ENCODE measurements at regions not wholly inside any gene's neighbourhood (a gene's known extent, or its start where the extent isn't known, plus 50 kb on each side); places are given as distances from the start of the nearest gene placed in this dataset.

- DNase-seq: no peak
Measured at GRCh38 chr2:173761603-173762119, 203.5 kb downstream of the SP3 start.

- no peak for DNase-seq
Measured at GRCh38 chr2:173762221-173762620, 203.0 kb downstream of the SP3 start.

- no peak for DNase-seq
Measured at GRCh38 chr2:173762864-173763263, 202.3 kb downstream of the SP3 start.

- no peak for DNase-seq
Measured at GRCh38 chr2:173763641-173764040, 201.5 kb downstream of the SP3 start.

- DNase-seq: no peak
Measured at GRCh38 chr2:173764094-173764493, 201.1 kb downstream of the SP3 start.

GRCh38 chr2:173766537-173767289, 198.5 kb downstream of the SP3 start:
- DNase-seq: no peak

- DNase-seq: no peak
Measured at GRCh38 chr2:173770947-173771678, 194.1 kb downstream of the SP3 start.

GRCh38 chr2:173772205-173772604, 193.0 kb downstream of the SP3 start:
- no peak for DNase-seq

GRCh38 chr2:173773076-173773475, 192.1 kb downstream of the SP3 start:
- DNase-seq: no peak

- DNase-seq: no peak
Measured at GRCh38 chr2:173775440-173775839, 189.7 kb downstream of the SP3 start.

- DNase-seq: no peak
Measured at GRCh38 chr2:173782681-173783080, 182.5 kb downstream of the SP3 start.

GRCh38 chr2:173783382-173783781, 181.8 kb downstream of the SP3 start:
- no peak for DNase-seq

GRCh38 chr2:173785813-173786212, 179.4 kb downstream of the SP3 start:
- no peak for DNase-seq

GRCh38 chr2:173791502-173791901, 173.7 kb downstream of the SP3 start:
- DNase-seq: no peak

GRCh38 chr2:173792166-173792565, 173.0 kb downstream of the SP3 start:
- DNase-seq: no peak

GRCh38 chr2:173792741-173793140, 172.4 kb downstream of the SP3 start:
- DNase-seq: no peak

- DNase-seq: no peak
Measured at GRCh38 chr2:173793709-173794565, 171.2 kb downstream of the SP3 start.

- no peak for DNase-seq
Measured at GRCh38 chr2:173797586-173798263, 167.4 kb downstream of the SP3 start.

GRCh38 chr2:173802518-173802917, 162.7 kb downstream of the SP3 start:
- no peak for DNase-seq

- DNase-seq: no peak
Measured at GRCh38 chr2:173803449-173803848, 161.7 kb downstream of the SP3 start.

GRCh38 chr2:173806761-173807160, 158.4 kb downstream of the SP3 start:
- DNase-seq: no peak

All from anterior cingulate cortex (tissue), 58 donors.